ENCODE measurements at regions not wholly inside any gene's neighbourhood (a gene's known extent, or its start where the extent isn't known, plus 50 kb on each side); places are given as distances from the start of the nearest gene placed in this dataset.

DNA sequence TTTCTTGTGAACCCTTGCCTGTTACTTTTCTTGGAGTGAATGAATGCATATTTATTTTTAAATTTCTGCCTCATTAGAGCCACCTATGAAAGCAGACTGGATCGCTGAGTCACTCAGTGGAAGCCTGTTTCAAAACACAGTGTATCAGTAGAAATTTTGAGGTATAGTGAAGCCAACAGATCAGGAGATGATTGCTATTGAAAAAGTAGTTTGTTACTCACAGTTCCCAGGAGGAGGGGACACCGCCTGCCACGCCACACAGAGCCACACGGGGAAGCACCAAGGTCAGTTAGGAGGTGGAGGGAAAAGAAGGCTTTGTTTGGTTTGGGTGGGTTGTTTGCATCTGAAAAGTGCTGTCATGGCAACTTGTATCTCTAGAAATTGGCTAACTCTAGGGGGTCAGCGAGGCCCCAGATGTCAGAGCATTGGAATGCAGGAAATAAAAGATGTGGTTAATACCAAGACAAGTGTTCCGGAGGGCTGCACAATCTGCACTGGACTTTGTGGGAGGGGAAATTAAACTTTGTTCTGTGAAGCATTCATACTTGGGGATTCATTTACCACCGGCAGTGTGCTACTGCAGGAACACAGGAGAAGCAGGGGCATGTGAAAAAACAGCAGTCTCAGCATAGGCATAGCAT lies 106.4 kb upstream of the SDK1 start:
- ATAC-seq: no peak
- 54 to 86% methylated on average over 5 to 7 of the region's 7 CpGs for WGBS, 2 donors (ENCODE audit: low coverage in 1 of 2)
- H3K36me3 ChIP-seq: no peaks in the 10 kb centered on the region

DNA sequence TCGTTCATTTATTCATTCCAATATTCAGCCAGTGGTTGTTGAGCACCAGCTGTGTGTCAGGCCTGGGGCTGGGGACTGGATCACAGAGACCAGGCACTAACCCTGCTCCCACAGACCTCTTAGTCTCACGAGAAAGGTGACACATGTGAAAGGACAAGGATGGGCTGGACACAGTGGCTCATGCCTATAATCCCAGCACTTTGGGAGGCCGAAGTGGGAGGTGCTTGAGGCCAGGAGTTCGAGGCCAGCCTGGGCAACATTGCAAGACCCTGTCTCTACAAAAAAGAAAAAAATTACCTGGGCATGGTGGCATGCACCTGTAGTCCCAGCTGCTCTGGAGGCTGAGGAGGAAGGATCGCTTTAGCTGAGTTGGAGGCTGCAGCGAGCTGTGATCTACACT lies 105.9 kb upstream of the SDK1 start:
- ATAC-seq: no peak
- peaks cover 0 to 15% (median 0%) of the 10 kb centered on the region in 3 donors for H3K9me3 ChIP-seq
- WGBS, 2 donors (ENCODE audit: low coverage in 1 of 2): 80 to 90% methylated on average over 2 to 5 of the region's 6 CpGs
- peaks cover 8% of the 10 kb centered on the region for H3K27me3 ChIP-seq
- H3K27ac ChIP-seq: no peak overlapping the region
- no peaks in the 10 kb centered on the region for H3K4me1 ChIP-seq
- no peaks in the 10 kb centered on the region for H3K36me3 ChIP-seq
- TF ChIP-seq EP300 (IDR thresholded peaks at IDR 0.05) (no peak), POLR2AphosphoS5 (IDR thresholded peaks at IDR 0.05) (no peak), POLR2A (IDR thresholded peaks at IDR 0.05) (no peak)
- TF ChIP-seq, protein P1, sequence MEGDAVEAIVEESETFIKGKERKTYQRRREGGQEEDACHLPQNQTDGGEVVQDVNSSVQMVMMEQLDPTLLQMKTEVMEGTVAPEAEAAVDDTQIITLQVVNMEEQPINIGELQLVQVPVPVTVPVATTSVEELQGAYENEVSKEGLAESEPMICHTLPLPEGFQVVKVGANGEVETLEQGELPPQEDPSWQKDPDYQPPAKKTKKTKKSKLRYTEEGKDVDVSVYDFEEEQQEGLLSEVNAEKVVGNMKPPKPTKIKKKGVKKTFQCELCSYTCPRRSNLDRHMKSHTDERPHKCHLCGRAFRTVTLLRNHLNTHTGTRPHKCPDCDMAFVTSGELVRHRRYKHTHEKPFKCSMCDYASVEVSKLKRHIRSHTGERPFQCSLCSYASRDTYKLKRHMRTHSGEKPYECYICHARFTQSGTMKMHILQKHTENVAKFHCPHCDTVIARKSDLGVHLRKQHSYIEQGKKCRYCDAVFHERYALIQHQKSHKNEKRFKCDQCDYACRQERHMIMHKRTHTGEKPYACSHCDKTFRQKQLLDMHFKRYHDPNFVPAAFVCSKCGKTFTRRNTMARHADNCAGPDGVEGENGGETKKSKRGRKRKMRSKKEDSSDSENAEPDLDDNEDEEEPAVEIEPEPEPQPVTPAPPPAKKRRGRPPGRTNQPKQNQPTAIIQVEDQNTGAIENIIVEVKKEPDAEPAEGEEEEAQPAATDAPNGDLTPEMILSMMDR (IDR thresholded peaks at IDR 0.05): no peak
- H3K4me3 ChIP-seq: no peak overlapping the region

More for the DNA sequence above, 106.4 kb upstream of the SDK1 start:
- TF ChIP-seq EP300 (IDR thresholded peaks at IDR 0.05) (no peak), POLR2A (IDR thresholded peaks at IDR 0.05) (no peak), POLR2AphosphoS5 (IDR thresholded peaks at IDR 0.05) (no peak)
- TF ChIP-seq, protein P1 (IDR thresholded peaks at IDR 0.05): no peak
- H3K4me1 ChIP-seq: no peaks in the 10 kb centered on the region
- no peak overlapping the region for H3K4me3 ChIP-seq
- peaks cover 8% of the 10 kb centered on the region for H3K27me3 ChIP-seq
- peaks cover 0 to 15% (median 0%) of the 10 kb centered on the region in 3 donors for H3K9me3 ChIP-seq
- no peak overlapping the region for H3K27ac ChIP-seq

DNA sequence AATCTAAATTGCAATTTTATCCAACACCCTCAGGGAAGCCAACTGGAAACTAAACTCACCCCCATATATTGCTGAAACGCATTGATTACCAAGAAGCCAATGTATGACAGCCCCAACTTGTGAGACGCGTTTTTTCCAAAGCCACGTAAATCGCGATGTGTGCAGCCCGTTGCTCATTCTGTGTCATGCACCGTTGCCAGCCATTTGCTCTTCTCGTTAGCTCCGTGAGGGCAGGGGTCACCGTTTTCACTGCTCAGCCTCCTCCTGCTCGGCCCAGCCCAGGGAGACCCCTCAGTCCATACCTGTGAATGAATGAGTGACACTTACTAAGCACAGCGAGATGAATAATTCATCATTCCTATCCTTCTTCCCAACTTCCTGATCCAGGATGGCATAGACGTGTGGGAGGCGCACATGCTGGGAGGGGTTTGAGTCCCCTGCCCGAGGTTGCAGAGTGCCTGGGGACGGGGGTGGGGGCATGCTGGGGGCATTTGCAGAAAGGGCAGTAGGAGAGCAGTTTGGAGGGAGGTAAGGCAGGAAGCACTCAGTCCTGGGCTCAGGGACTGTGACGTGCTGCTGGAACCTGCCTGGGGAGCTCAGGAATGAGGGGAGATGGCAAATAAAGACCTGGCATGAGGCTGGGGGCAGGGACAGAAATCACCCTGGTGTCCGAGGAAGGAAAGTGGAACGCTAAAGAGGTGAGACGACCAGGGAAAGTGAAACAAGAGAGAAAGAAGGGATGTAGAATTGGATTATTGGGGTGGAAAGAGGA lies 104.2 kb upstream of the SDK1 start:
- Histone ChIP-seq H3K9me3 (peaks cover 0 to 15% (median 0%) of the 10 kb centered on the region in 3 donors), H3K27me3 (peaks cover 8% of the 10 kb centered on the region), H3K4me1 (no peaks in the 10 kb centered on the region), H3K27ac (no peak overlapping the region), H3K36me3 (no peaks in the 10 kb centered on the region), H3K4me3 (no peak overlapping the region)
- TF ChIP-seq, protein P1 (IDR thresholded peaks at IDR 0.05): no peak
- TF ChIP-seq EP300 (IDR thresholded peaks at IDR 0.05): no peak
- no peak for TF ChIP-seq POLR2A (IDR thresholded peaks at IDR 0.05)
- no peak for TF ChIP-seq POLR2AphosphoS5 (IDR thresholded peaks at IDR 0.05)
- ATAC-seq: no peak
- 85 to 89% methylated on average over 9 to 16 of the region's 21 CpGs for WGBS, 2 donors (ENCODE audit: low coverage in 1 of 2)

DNA sequence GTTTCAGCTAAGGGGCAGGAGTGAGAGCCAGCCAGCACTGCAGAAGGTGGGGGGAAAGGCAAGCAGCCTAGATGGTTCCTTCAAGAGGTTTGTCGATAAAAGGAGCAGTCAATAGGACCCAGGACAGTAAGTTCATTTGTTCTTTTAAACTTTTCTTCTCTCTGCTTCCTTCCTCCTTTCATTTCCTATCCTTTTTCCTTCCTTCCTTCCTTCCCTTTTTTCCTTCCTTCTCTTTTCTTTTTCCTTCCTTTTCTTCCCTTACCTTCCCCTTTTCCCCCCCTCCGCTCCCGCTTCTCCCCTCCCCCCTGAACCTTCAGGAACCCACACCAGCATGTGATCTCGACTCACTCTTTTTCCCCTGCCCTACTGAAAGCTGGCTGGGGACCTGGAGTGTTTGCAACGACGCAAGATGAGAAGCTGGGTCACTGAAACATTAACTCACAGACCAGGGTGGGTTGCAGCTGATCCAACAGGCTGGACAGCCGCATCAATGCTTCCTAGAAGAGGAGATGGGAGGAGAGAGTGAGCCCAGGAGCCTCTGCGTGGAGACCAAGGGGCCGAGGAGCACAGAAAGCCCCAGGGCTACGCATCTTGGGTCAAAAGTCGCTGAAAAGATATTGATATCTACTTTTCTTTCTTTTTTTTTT lies 103.4 kb upstream of the SDK1 start:
- Histone ChIP-seq H3K9me3 (peaks cover 0 to 15% (median 0%) of the 10 kb centered on the region in 3 donors), H3K27me3 (peaks cover 8% of the 10 kb centered on the region), H3K4me1 (no peaks in the 10 kb centered on the region), H3K4me3 (no peak overlapping the region), H3K27ac (no peak overlapping the region), H3K36me3 (no peaks in the 10 kb centered on the region)
- no peak for TF ChIP-seq POLR2AphosphoS5 (IDR thresholded peaks at IDR 0.05)
- no peak for TF ChIP-seq POLR2A (IDR thresholded peaks at IDR 0.05)
- TF ChIP-seq, protein P1 (IDR thresholded peaks at IDR 0.05): no peak
- TF ChIP-seq EP300 (IDR thresholded peaks at IDR 0.05): no peak
- ATAC-seq: no peak
- WGBS, 2 donors (ENCODE audit: low coverage in 1 of 2): 65 to 96% methylated on average over 6 to 8 of the region's 11 CpGs

All from gastroesophageal sphincter (tissue), 4 donors.